Naive thymus-derived CD8-positive, alpha-beta T cell (primary cell): ENCODE measurements at regions not wholly inside any gene's neighbourhood (a gene's known extent, or its start where the extent isn't known, plus 50 kb on each side); places are given as distances from the start of the nearest gene placed in this dataset.

Source experiments
- ATAC-seq, 2 donors: fragments of 150-1000 bp; cut with Tn5 transposase in 1 of 2; sonication (Bioruptor Pico), chemical (Tn5 transposase) in 1 of 2; 1 replicate in 1 of 2; 2 replicates in 1 of 2; pipeline ENCODE4 v1.10.0; 2021; ENCODE audit warnings: mild to moderate bottlenecking in 2 of 2, moderate library complexity in 2 of 2
- POLR2A ChIA-PET: fragments of 350-600 bp; sonication (Branson Sonifier 250); formaldehyde crosslinking; loops from one replicate; lab custom pipeline; 2021; ENCODE audit warnings: antibody characterized with exemption; lab: Charles Lee
- DNase-seq, 10 donors: peaks; one replicate each; pipeline versions ENCODE4 v3.0.0 to v3.0.0-alpha.2; 2020 to 2022
- H3K27ac Mint-ChIP-seq, 10 donors: one replicate each; pipeline ENCODE4 v1.8.0; 2020 to 2022; ENCODE audit warnings: mild to moderate bottlenecking in 10 of 10, mixed read lengths in 10 of 10, moderate library complexity in 4 of 10, inconsistent platforms in 1 of 10
- H3K27me3 Mint-ChIP-seq, 5 donors: one replicate each; pipeline ENCODE4 v1.8.0; 2021 to 2022; ENCODE audit warnings: mixed read lengths in 5 of 5
- H3K36me3 Mint-ChIP-seq, 3 donors: one replicate each; pipeline ENCODE4 v1.8.0; 2020 to 2022; ENCODE audit warnings: mixed read lengths in 3 of 3, mild to moderate bottlenecking in 2 of 3, inconsistent platforms in 1 of 3
- H3K4me1 Mint-ChIP-seq, 4 donors: one replicate each; pipeline ENCODE4 v1.8.0; 2021 to 2022; ENCODE audit warnings: mixed read lengths in 4 of 4
- H3K4me3 Mint-ChIP-seq, 10 donors: one replicate each; pipeline ENCODE4 v1.8.0; 2020 to 2022; ENCODE audit warnings: mild to moderate bottlenecking in 10 of 10, mixed read lengths in 10 of 10, moderate library complexity in 6 of 10, inconsistent platforms in 1 of 10
- H3K9me3 Mint-ChIP-seq, 9 donors: one replicate each; pipeline ENCODE4 v1.8.0; 2020 to 2022; ENCODE audit warnings: mixed read lengths in 9 of 9, mild to moderate bottlenecking in 3 of 9, inconsistent platforms in 1 of 9, moderate library complexity in 1 of 9

GRCh38 chr4:180054291-180054690 is 2188.9 kb upstream of the TENM3 start:
- DNase-seq = no peak
- peaks cover 0 to 8% (median 6%) of the 10 kb centered on the region in 4 donors for H3K4me1 Mint-ChIP-seq
- no peak overlapping the region for H3K4me3 Mint-ChIP-seq
- ATAC-seq = no peak
- POLR2A ChIA-PET = no interaction called here
- peaks cover 0 to 6% (median 0%) of the 10 kb centered on the region in 9 donors for H3K9me3 Mint-ChIP-seq
- H3K36me3 Mint-ChIP-seq = no peaks in the 10 kb centered on the region
- H3K27me3 Mint-ChIP-seq = peaks cover 16 to 39% (median 19%) of the 10 kb centered on the region in 5 donors
- H3K27ac Mint-ChIP-seq = no peak overlapping the region

GRCh38 chr4:180057299-180057721 is 2185.9 kb upstream of the TENM3 start:
- no peak for DNase-seq
- ATAC-seq = no peak
- Mint-ChIP-seq H3K27me3 (peaks cover 28 to 69% (median 36%) of the 10 kb centered on the region in 5 donors), H3K4me1 (peaks cover 0 to 17% (median 10%) of the 10 kb centered on the region in 4 donors), H3K36me3 (peaks cover 0 to 4% (median 0%) of the 10 kb centered on the region in 3 donors), H3K4me3 (peak overlapping the region in 9 of 10 donors; percentile 37 to 74 (median 61)), H3K9me3 (peaks cover 0 to 4% (median 0%) of the 10 kb centered on the region in 9 donors), H3K27ac (no peak overlapping the region)
- POLR2A ChIA-PET = no interaction called here

- DNase-seq (peak in 1 of 10 donors; percentile 4), ATAC-seq (peak in 1 of 2 donors; percentile 25)
- Mint-ChIP-seq H3K27me3 (peaks cover 28 to 75% (median 39%) of the 10 kb centered on the region in 5 donors), H3K27ac (no peak overlapping the region), H3K36me3 (peaks cover 0 to 4% (median 0%) of the 10 kb centered on the region in 3 donors), H3K4me3 (peak overlapping the region in 9 of 10 donors; percentile 19 to 74 (median 61)), H3K4me1 (peaks cover 0 to 17% (median 10%) of the 10 kb centered on the region in 4 donors), H3K9me3 (peaks cover 0 to 4% (median 0%) of the 10 kb centered on the region in 9 donors)
- POLR2A ChIA-PET = no interaction called here
Observed at GRCh38 chr4:180057891-180058671, 2185.1 kb upstream of the TENM3 start.

DNA sequence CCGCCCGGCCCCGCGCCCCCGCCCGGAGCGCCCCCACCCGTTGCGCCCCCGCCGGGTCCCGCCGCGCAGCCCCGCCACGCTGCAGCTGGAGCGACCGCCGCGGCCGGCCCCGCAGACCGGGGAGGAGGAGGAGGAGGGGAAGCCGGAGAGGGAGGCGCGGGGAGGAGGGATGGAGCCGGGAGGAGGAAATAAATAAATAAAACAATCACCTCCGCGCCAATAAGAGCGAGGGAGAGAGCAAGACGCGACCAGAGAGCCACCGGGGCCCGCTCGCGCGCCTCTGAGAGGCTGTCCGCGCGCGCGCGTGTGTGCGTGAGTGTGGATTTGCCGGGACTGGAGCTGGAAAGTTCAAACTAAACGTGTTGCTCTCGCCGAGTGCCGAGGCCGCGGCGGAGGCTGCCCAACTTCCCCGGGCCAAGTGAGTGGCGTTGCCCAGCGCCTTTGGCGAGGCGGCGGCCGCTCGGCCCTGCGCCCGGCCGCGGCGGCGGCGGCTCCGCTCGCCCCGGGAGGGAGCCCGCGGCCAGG is 2184.4 kb upstream of the TENM3 start:
- no peak for DNase-seq
- peaks cover 28 to 74% (median 39%) of the 10 kb centered on the region in 5 donors for H3K27me3 Mint-ChIP-seq
- H3K4me3 Mint-ChIP-seq = peak overlapping the region in 7 of 10 donors; percentile 36 to 87 (median 63)
- H3K9me3 Mint-ChIP-seq = peaks cover 0 to 4% (median 0%) of the 10 kb centered on the region in 9 donors
- ATAC-seq = no peak
- H3K27ac Mint-ChIP-seq = no peak overlapping the region
- POLR2A ChIA-PET = no interaction called here
- H3K36me3 Mint-ChIP-seq = peaks cover 0 to 4% (median 0%) of the 10 kb centered on the region in 3 donors
- peaks cover 0 to 17% (median 10%) of the 10 kb centered on the region in 4 donors for H3K4me1 Mint-ChIP-seq

DNA sequence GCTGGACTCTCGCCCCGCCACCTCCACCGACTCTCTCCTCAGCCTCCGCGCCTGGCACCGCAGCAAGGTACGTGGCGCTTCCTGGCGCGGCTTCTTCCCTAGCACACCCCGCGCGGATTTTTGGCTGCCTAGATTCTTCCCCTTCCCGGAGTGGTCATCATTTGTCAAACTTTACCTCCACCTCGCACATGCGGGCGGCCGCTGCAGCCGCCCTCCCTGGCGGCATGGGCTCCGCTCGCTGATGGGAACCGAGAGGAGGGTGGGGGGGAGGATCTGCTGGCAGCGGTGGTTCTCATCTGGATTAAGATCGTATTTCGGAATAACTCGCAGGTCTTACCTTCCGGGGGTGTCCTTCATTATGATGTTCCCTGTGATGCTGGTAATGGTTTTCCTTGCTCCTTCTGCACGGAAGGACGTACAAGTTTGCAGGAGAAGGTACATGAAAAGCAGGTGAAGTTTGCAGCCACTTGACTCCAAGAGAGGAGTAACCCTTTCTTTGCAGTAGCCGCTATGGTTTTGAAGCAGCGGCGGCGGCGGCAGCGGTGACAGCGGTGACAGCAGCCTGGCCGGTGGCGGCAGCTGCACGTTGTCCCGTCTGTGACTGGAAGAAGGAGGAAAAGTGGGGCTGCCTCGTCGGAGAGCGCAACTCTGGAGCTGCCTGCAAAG is 2183.9 kb upstream of the TENM3 start:
- DNase-seq (no peak), ATAC-seq (no peak)
- H3K27ac Mint-ChIP-seq = no peak overlapping the region
- POLR2A ChIA-PET = no interaction called here
- H3K27me3 Mint-ChIP-seq = peaks cover 28 to 68% (median 39%) of the 10 kb centered on the region in 5 donors
- H3K36me3 Mint-ChIP-seq = peaks cover 0 to 4% (median 0%) of the 10 kb centered on the region in 3 donors
- H3K9me3 Mint-ChIP-seq = peaks cover 0 to 4% (median 0%) of the 10 kb centered on the region in 9 donors
- H3K4me1 Mint-ChIP-seq = peaks cover 0 to 17% (median 10%) of the 10 kb centered on the region in 4 donors
- H3K4me3 Mint-ChIP-seq = peak overlapping the region; percentile 41 to 87 (median 74)

DNA sequence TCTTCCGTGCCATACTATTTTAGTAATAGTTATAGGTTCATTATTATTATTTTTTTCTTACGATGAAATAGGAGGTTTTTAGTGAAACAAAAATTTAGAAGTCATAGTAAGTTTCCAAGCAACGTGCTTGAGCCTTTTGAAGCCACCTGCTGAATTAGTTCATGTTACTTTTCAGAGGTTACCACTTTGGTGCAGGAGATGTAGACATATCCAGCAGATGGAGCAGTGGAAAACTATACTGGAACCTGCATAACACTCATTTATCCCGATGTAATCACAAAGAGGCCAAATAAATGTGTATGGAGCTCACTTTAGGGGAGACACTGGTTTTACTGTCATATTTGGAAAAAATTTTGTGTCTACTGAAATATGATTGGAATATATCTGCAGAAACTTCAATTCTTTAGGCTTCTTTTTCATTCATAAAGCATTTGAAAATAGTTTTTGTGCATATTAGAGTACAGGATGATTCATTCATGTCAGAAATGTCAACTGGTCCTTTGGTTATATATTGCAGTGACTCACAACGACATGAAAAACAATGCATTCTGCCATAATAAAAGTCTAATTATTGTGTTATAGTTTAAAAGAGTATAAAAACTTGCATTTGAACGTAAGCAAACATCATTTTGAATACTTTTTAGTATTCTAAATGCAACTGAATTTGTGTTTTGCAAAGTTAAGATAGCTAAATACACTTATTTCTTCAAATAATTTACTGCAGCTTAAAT is 2182.9 kb upstream of the TENM3 start:
- Mint-ChIP-seq H3K36me3 (peaks cover 0 to 4% (median 0%) of the 10 kb centered on the region in 3 donors), H3K9me3 (peaks cover 0 to 4% (median 0%) of the 10 kb centered on the region in 9 donors), H3K4me1 (peaks cover 0 to 17% (median 10%) of the 10 kb centered on the region in 4 donors), H3K27me3 (peaks cover 28 to 65% (median 35%) of the 10 kb centered on the region in 5 donors), H3K4me3 (peak overlapping the region in 1 of 10 donors; percentile 75), H3K27ac (no peak overlapping the region)
- DNase-seq (no peak), ATAC-seq (no peak)
- POLR2A ChIA-PET = no interaction called here

- peaks cover 0 to 3% (median 0%) of the 10 kb centered on the region in 9 donors for H3K9me3 Mint-ChIP-seq
- H3K4me3 Mint-ChIP-seq = no peak overlapping the region
- peaks cover 0 to under 1% (median 0%) of the 10 kb centered on the region in 5 donors for H3K27me3 Mint-ChIP-seq
- DNase-seq = no peak
- no peak overlapping the region for H3K27ac Mint-ChIP-seq
- POLR2A ChIA-PET = no interaction called here
- H3K4me1 Mint-ChIP-seq = no peaks in the 10 kb centered on the region
- ATAC-seq = no peak
- H3K36me3 Mint-ChIP-seq = no peaks in the 10 kb centered on the region
Observed at GRCh38 chr4:180081072-180081471, 2162.1 kb upstream of the TENM3 start.

DNA sequence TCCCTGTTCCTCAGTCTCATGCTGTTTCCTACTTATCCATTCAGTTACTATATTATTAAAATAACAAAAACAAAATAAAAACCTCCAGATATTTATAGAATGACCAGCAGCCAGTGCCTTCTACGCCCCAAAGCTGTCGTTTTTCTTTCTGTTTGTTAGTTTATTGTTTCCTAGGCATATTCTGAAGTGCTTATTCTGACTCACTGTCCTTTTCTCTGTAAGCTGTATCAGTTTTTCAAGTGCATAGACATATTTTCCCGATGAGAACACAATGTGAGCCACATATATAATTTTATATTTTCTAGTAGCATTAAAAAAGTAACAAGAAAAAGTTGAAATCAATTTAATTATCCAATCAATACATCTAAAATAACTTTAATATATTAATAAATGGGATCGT is 2158.6 kb upstream of the TENM3 start:
- ATAC-seq (no peak), DNase-seq (no peak)
- Mint-ChIP-seq H3K27me3 (no peaks in the 10 kb centered on the region), H3K4me1 (no peaks in the 10 kb centered on the region), H3K27ac (no peak overlapping the region), H3K4me3 (no peak overlapping the region), H3K9me3 (peaks cover 0 to 3% (median 0%) of the 10 kb centered on the region in 9 donors), H3K36me3 (no peaks in the 10 kb centered on the region)
- POLR2A ChIA-PET = no interaction called here

DNA sequence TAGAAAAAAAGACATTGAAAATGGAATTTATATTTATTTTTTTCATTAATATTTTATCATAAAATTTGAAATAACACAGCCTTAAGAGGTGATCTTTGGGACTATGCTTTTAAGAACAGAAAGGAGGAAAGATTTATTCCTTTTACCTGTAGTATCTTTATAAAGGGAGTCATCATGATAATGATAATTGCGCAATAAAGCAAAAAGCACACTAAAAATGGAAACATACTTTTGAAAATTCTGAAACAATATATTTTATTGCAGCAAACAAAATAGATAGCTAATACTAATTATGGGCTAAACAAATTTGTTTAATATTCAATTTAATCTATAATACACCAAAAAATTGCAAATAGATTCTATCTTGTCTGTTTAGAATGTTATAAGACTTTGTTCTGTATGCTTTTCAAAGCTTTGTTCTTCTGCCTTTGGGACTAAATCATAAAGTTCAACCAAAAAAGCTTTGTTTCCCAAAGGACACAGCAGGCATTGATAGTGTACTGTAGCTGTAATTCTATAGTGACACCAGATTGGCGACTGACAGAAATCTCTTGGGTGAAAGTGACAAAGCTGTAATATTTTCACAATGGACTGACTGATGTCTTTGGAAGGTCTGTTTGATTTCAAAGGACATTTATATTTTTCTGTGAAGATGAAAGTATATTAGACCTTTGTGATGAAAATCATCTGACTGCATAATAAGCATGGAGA is 2156.6 kb upstream of the TENM3 start:
- Mint-ChIP-seq H3K27me3 (no peaks in the 10 kb centered on the region), H3K4me1 (no peaks in the 10 kb centered on the region), H3K9me3 (peaks cover 0 to 3% (median 0%) of the 10 kb centered on the region in 9 donors), H3K4me3 (no peak overlapping the region), H3K27ac (no peak overlapping the region), H3K36me3 (no peaks in the 10 kb centered on the region)
- DNase-seq (no peak), ATAC-seq (no peak)
- POLR2A ChIA-PET = no interaction called here

DNA sequence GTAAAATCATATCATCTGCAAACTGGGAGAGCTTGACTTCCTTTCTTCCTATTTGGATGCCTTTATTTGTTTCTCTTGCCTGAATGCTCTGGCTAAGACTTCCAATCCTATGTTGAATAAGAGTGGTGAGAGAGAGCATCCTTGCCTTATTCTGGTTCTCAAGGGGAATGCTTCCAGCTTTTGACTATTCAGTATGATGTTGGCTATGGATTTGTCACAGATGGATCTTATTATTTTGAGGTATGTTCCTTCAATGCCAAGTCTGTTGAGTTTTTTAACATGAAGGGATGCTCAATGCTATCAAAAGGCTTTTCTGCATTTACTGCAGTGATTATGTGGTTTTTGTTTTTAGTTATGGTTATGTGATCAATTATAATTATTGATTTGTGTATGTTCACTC is 2144.6 kb upstream of the TENM3 start:
- Mint-ChIP-seq H3K36me3 (no peaks in the 10 kb centered on the region), H3K27ac (no peak overlapping the region), H3K27me3 (peaks cover 0 to 6% (median 0%) of the 10 kb centered on the region in 5 donors), H3K4me1 (peaks cover 0 to 6% (median 0%) of the 10 kb centered on the region in 4 donors), H3K9me3 (peaks cover 0 to 11% (median 0%) of the 10 kb centered on the region in 9 donors), H3K4me3 (no peak overlapping the region)
- POLR2A ChIA-PET = no interaction called here
- DNase-seq = no peak
- ATAC-seq = no peak

- Mint-ChIP-seq H3K4me1 (peaks cover 0 to 6% (median 0%) of the 10 kb centered on the region in 4 donors), H3K4me3 (no peak overlapping the region), H3K27ac (no peak overlapping the region), H3K27me3 (peaks cover 0 to 6% (median 0%) of the 10 kb centered on the region in 5 donors), H3K9me3 (peaks cover 0 to 11% (median 0%) of the 10 kb centered on the region in 9 donors), H3K36me3 (no peaks in the 10 kb centered on the region)
- DNase-seq (no peak), ATAC-seq (no peak)
- POLR2A ChIA-PET = no interaction called here
Observed at GRCh38 chr4:180099957-180100356, 2143.2 kb upstream of the TENM3 start.
